ENCODE measurements at regions not wholly inside any gene's neighbourhood (a gene's known extent, or its start where the extent isn't known, plus 50 kb on each side); places are given as distances from the start of the nearest gene placed in this dataset.

GRCh38 chr21:31531967-31532366, 127.5 kb upstream of the SOD1 start:
- TF ChIP-seq EZH2phosphoT487 (IDR thresholded peaks at IDR 0.05; ENCODE audit: low read depth, severe bottlenecking, unreplicated experiment) (no peak), CTCF (IDR thresholded peaks at IDR 0.05; ENCODE audit: poor library complexity) (no peak), EZH2 (IDR thresholded peaks at IDR 0.05; ENCODE audit: borderline replicate concordance) (no peak)

Measured in hepatocyte (in vitro differentiated cells).